ENCODE measurements at regions not wholly inside any gene's neighbourhood (a gene's known extent, or its start where the extent isn't known, plus 50 kb on each side); places are given as distances from the start of the nearest gene placed in this dataset.
A peak's percentile ranks its signal among the peaks of the same experiment; 100 is the strongest.

DNA sequence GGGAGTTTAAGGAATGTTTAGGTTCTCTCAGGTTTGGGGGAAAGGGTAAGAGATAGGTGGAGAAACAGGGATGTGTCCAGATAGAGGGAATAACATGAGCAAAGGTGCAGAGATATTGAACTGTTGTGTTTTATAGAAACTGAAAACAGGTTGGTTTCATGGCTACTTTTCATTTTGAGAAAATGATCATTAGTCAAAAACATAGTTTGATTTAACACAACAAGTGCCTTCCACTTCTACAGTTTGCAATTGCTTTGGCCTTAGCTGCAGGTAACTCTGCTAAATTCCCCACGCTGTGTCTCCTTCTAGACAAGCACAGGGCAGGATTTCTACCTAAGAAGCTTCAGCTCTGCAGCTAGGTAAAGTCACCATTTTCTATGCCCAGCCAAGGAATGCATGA lies 124.9 kb downstream of the RGS2 start:
- no peak for TF ChIP-seq POLR2AphosphoS5 (IDR thresholded peaks at IDR 0.05)
- TF ChIP-seq EP300 (IDR thresholded peaks at IDR 0.05) = no peak
- TF ChIP-seq, protein P1, sequence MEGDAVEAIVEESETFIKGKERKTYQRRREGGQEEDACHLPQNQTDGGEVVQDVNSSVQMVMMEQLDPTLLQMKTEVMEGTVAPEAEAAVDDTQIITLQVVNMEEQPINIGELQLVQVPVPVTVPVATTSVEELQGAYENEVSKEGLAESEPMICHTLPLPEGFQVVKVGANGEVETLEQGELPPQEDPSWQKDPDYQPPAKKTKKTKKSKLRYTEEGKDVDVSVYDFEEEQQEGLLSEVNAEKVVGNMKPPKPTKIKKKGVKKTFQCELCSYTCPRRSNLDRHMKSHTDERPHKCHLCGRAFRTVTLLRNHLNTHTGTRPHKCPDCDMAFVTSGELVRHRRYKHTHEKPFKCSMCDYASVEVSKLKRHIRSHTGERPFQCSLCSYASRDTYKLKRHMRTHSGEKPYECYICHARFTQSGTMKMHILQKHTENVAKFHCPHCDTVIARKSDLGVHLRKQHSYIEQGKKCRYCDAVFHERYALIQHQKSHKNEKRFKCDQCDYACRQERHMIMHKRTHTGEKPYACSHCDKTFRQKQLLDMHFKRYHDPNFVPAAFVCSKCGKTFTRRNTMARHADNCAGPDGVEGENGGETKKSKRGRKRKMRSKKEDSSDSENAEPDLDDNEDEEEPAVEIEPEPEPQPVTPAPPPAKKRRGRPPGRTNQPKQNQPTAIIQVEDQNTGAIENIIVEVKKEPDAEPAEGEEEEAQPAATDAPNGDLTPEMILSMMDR (IDR thresholded peaks at IDR 0.05) = no peak
- no peak for TF ChIP-seq POLR2A (IDR thresholded peaks at IDR 0.05)
- no peaks in the 10 kb centered on the region for H3K36me3 ChIP-seq
- H3K4me3 ChIP-seq = no peak overlapping the region
- H3K27ac ChIP-seq = no peak overlapping the region
- H3K9me3 ChIP-seq = no peaks in the 10 kb centered on the region
- DNase-seq (no peak), ATAC-seq (ENCODE audit: low FRiP score in 2 of 2) (no peak)
- no peaks in the 10 kb centered on the region for H3K27me3 ChIP-seq
- peaks cover 0 to 4% (median 0%) of the 10 kb centered on the region in 4 donors for H3K4me1 ChIP-seq
- WGBS, 2 donors = 95 to 100% methylated on average over 1 of the region's 1 CpG

DNA sequence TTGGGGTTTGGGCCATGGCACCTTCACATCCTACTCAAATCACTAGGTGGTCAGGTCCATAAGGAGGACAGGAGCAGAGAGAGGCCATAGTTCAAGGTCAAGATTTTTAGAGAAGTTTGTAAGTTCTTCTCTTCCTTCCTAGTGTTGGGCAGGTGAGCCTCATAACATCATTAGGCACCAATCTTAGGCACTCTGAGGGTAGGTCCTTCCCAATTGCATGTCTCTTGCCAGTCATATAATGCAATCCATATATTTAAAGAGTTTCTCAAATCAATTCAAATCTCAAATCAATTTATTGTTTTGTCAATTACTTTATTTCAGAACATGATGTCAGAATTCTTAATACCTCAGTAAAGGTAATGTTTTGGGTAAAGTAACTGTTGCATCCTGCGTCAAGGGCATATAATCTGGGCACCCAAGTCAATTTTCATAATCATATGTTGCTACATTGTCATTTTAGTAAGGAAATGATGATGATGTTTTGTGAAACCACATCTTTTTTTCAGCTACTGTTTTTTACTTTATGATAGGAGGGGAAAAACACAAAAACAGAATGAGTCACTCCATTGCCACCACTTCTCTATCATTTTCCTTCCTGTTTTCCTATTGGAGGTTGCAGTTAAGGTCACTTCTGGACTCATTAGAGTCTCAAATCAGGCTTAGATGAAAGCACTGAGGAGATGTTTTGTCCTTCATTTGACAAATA lies 122.7 kb downstream of the UCHL5 start:
- 50 to 70% methylated on average over 1 of the region's 1 CpG for WGBS, 2 donors
- H3K4me1 ChIP-seq = peaks cover 0 to 4% (median 0%) of the 10 kb centered on the region in 4 donors
- H3K36me3 ChIP-seq = no peaks in the 10 kb centered on the region
- H3K27me3 ChIP-seq = no peaks in the 10 kb centered on the region
- ATAC-seq (ENCODE audit: low FRiP score in 2 of 2) (peak; percentile 37 to 76), DNase-seq (no peak)
- H3K9me3 ChIP-seq = no peaks in the 10 kb centered on the region
- no peak overlapping the region for H3K4me3 ChIP-seq
- TF ChIP-seq EP300 (IDR thresholded peaks at IDR 0.05) (no peak), POLR2A (IDR thresholded peaks at IDR 0.05) (no peak), POLR2AphosphoS5 (IDR thresholded peaks at IDR 0.05) (peak in 1 of 2 donors; percentile 28)
- TF ChIP-seq, protein P1 (IDR thresholded peaks at IDR 0.05) = no peak
- peak overlapping the region; percentile 9 to 71 (median 50) for H3K27ac ChIP-seq

DNA sequence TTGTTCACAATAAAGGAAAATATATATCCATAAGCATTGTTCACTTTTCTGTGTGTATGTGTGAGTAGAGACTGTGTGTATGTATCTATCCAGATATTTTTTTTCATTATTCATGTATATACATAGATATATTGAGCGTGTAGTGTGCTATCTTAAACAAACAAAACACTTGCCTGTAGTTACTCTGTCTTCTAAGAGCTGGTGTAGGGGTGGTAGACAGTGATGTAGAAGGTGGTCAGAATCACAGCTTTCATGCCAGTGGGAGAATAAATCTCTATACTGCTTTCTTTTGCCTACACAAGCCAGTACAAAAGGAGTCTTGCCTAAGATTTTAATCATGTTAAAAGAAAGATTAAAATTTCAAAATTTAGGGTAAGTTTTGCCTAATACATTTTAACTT lies 122.0 kb downstream of the UCHL5 start:
- 56 to 78% methylated on average over 1 of the region's 1 CpG for WGBS, 2 donors
- H3K4me1 ChIP-seq = peaks cover 0 to 4% (median 0%) of the 10 kb centered on the region in 4 donors
- H3K27ac ChIP-seq = peak overlapping the region in 3 of 4 donors; percentile 0 to 52 (median 5)
- no peak for TF ChIP-seq POLR2AphosphoS5 (IDR thresholded peaks at IDR 0.05)
- TF ChIP-seq, protein P1 (IDR thresholded peaks at IDR 0.05) = no peak
- no peak for TF ChIP-seq EP300 (IDR thresholded peaks at IDR 0.05)
- no peak for TF ChIP-seq POLR2A (IDR thresholded peaks at IDR 0.05)
- no peaks in the 10 kb centered on the region for H3K27me3 ChIP-seq
- H3K36me3 ChIP-seq = no peaks in the 10 kb centered on the region
- DNase-seq = no peak
- H3K4me3 ChIP-seq = no peak overlapping the region
- no peaks in the 10 kb centered on the region for H3K9me3 ChIP-seq
- no peak for ATAC-seq (ENCODE audit: low FRiP score in 2 of 2)

DNA sequence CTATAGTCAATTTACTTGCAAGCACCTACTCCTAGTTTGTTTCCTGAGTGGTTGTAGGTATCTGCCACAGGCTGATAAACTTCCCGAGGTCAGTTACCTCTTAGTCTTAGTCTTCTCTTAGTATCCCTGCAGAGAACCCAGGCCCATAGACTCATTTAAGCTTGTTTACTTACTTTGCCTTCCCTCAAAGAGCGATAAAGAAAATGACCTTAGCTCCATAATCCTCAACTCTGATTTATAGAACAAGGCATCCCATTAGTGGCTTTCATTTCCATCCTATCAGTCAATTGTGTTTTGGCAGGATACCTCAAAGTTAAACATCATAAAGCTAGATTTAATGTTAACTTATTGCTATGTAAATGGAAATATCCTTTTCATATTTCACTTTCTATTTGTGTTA lies 119.7 kb downstream of the UCHL5 start:
- no peak for ATAC-seq (ENCODE audit: low FRiP score in 2 of 2)
- no peak for DNase-seq
- Histone ChIP-seq H3K4me3 (no peak overlapping the region), H3K36me3 (no peaks in the 10 kb centered on the region), H3K9me3 (no peaks in the 10 kb centered on the region), H3K27ac (no peak overlapping the region), H3K4me1 (peaks cover 0 to 4% (median 0%) of the 10 kb centered on the region in 4 donors), H3K27me3 (no peaks in the 10 kb centered on the region)
- TF ChIP-seq POLR2A (IDR thresholded peaks at IDR 0.05) (no peak), EP300 (IDR thresholded peaks at IDR 0.05) (no peak), POLR2AphosphoS5 (IDR thresholded peaks at IDR 0.05) (no peak)
- TF ChIP-seq, protein P1 (IDR thresholded peaks at IDR 0.05) = no peak
- 56 to 63% methylated on average over 2 of the region's 2 CpGs for WGBS, 2 donors

DNA sequence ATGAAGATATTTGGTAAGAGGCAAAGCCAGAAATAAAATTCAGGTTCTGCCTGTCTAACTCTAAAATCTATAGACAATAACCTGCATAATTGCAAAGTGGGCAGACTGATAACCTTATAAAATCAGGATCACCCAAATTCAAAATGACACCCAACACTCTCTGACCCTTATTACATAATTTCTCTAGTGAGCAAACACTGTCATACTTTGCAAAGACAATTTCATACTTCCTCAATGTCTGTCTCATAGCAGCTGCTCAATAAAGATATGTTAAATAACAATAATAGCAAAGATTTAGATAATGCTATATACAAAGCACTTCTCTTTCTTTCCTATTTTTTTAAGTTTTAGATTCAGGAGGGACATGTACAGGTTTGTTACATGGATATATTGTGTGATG lies 118.5 kb downstream of the UCHL5 start:
- ATAC-seq (ENCODE audit: low FRiP score in 2 of 2) (no peak), DNase-seq (no peak)
- Histone ChIP-seq H3K27ac (no peak overlapping the region), H3K27me3 (no peaks in the 10 kb centered on the region), H3K36me3 (no peaks in the 10 kb centered on the region), H3K9me3 (no peaks in the 10 kb centered on the region), H3K4me1 (peaks cover 0 to 4% (median 0%) of the 10 kb centered on the region in 4 donors), H3K4me3 (no peak overlapping the region)
- TF ChIP-seq, protein P1 (IDR thresholded peaks at IDR 0.05) = no peak
- no peak for TF ChIP-seq POLR2A (IDR thresholded peaks at IDR 0.05)
- TF ChIP-seq EP300 (IDR thresholded peaks at IDR 0.05) = no peak
- TF ChIP-seq POLR2AphosphoS5 (IDR thresholded peaks at IDR 0.05) = no peak

Data from upper lobe of left lung (tissue), 6 donors.